Activated CD4-positive, alpha-beta T cell treated with anti-CD3 and anti-CD28 coated beads for 4 hours (primary cell): ENCODE measurements at regions not wholly inside any gene's neighbourhood (a gene's known extent, or its start where the extent isn't known, plus 50 kb on each side); places are given as distances from the start of the nearest gene placed in this dataset.

Source experiments
- DNase-seq, 2 donors: peaks; one replicate each; pipeline ENCODE4 v3.0.0-alpha.2; 2020

GRCh38 chr6:95071464-95071863, 505.9 kb upstream of the MANEA start:
- DNase-seq = no peak

GRCh38 chr6:95078457-95078856, 498.9 kb upstream of the MANEA start:
- no peak for DNase-seq

- DNase-seq = no peak
Measured at GRCh38 chr6:95081231-95081630, 496.1 kb upstream of the MANEA start.

- DNase-seq = no peak
Measured at GRCh38 chr6:95081949-95082348, 495.4 kb upstream of the MANEA start.

GRCh38 chr6:95083506-95083905, 493.8 kb upstream of the MANEA start:
- no peak for DNase-seq

GRCh38 chr6:95084867-95085266, 492.5 kb upstream of the MANEA start:
- DNase-seq = no peak

GRCh38 chr6:95087394-95088097, 489.8 kb upstream of the MANEA start:
- DNase-seq = no peak

- DNase-seq = no peak
Measured at GRCh38 chr6:95091823-95092436, 485.4 kb upstream of the MANEA start.

GRCh38 chr6:95093154-95093553, 484.2 kb upstream of the MANEA start:
- no peak for DNase-seq

GRCh38 chr6:95094751-95095663, 482.3 kb upstream of the MANEA start:
- DNase-seq = no peak

GRCh38 chr6:95095855-95096254, 481.5 kb upstream of the MANEA start:
- DNase-seq = no peak

- no peak for DNase-seq
Measured at GRCh38 chr6:95099410-95099809, 477.9 kb upstream of the MANEA start.

- no peak for DNase-seq
Measured at GRCh38 chr6:95109212-95109611, 468.1 kb upstream of the MANEA start.

GRCh38 chr6:95110767-95111166, 466.6 kb upstream of the MANEA start:
- DNase-seq = no peak

GRCh38 chr6:95117236-95117635, 460.1 kb upstream of the MANEA start:
- DNase-seq = no peak

GRCh38 chr6:95119927-95120326, 457.4 kb upstream of the MANEA start:
- no peak for DNase-seq

GRCh38 chr6:95120984-95121383, 456.4 kb upstream of the MANEA start:
- DNase-seq = no peak

- no peak for DNase-seq
Measured at GRCh38 chr6:95127261-95127660, 450.1 kb upstream of the MANEA start.

GRCh38 chr6:95128439-95128838, 448.9 kb upstream of the MANEA start:
- DNase-seq = no peak

- DNase-seq = no peak
Measured at GRCh38 chr6:95128947-95129346, 448.4 kb upstream of the MANEA start.

- no peak for DNase-seq
Measured at GRCh38 chr6:95133578-95133977, 443.8 kb upstream of the MANEA start.

GRCh38 chr6:95135182-95135581, 442.2 kb upstream of the MANEA start:
- DNase-seq = no peak

- no peak for DNase-seq
Measured at GRCh38 chr6:95142101-95142500, 435.2 kb upstream of the MANEA start.
